Ovary (tissue), 3 donors: ENCODE measurements at regions not wholly inside any gene's neighbourhood (a gene's known extent, or its start where the extent isn't known, plus 50 kb on each side); places are given as distances from the start of the nearest gene placed in this dataset.

Experiments used
- EP300 ChIP-seq: sonication (generic); formaldehyde crosslinking; IDR thresholded peaks from one replicate; pipeline ENCODE4 v1.6.1; 2017; ENCODE audit warnings: antibody characterized with exemption
- POLR2A ChIP-seq: fragments of 450-650 bp; IDR thresholded peaks from one replicate; pipeline ENCODE4 v1.6.1; 2017; ENCODE audit warnings: antibody characterized with exemption, mild to moderate bottlenecking, moderate library complexity
- TF ChIP-seq, protein P1 (sequence below), 3 donors: fragments of 450-650 bp in 2 of 3; fragments of 200-600 bp in 1 of 3; IDR thresholded peaks; one replicate each; pipeline versions ENCODE4 v1.5.1 to v1.8.0; 2016 to 2022; ENCODE audit warnings: antibody characterized with exemption in 3 of 3, mild to moderate bottlenecking in 1 of 3
- donor health status: DM: no; HTN: no; CAD: no.

DNA sequence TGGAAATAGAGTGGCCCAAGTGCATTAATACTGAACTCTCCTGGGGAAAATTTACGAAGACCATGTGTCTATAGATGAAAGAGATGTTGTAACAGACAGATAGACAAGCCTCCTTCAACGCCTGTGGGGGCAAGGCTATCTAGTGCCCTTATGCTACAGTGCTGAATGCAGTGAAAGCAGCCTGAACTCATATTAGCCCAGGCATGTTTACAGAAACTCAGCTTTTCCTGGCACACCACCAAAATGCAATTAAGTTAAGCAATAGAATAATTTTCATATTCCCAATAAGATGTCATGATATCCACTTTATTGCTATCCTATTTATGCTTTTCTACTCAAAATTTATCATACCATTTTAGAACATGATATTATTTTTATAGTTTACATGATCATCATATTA, 277.0 kb downstream of the DIRAS2 start:
- TF ChIP-seq, protein P1, sequence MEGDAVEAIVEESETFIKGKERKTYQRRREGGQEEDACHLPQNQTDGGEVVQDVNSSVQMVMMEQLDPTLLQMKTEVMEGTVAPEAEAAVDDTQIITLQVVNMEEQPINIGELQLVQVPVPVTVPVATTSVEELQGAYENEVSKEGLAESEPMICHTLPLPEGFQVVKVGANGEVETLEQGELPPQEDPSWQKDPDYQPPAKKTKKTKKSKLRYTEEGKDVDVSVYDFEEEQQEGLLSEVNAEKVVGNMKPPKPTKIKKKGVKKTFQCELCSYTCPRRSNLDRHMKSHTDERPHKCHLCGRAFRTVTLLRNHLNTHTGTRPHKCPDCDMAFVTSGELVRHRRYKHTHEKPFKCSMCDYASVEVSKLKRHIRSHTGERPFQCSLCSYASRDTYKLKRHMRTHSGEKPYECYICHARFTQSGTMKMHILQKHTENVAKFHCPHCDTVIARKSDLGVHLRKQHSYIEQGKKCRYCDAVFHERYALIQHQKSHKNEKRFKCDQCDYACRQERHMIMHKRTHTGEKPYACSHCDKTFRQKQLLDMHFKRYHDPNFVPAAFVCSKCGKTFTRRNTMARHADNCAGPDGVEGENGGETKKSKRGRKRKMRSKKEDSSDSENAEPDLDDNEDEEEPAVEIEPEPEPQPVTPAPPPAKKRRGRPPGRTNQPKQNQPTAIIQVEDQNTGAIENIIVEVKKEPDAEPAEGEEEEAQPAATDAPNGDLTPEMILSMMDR (IDR thresholded peaks at IDR 0.05), result no peak
- TF ChIP-seq POLR2A (no peak), EP300 (no peak)
